SK-N-MC (cell line): ENCODE measurements at regions not wholly inside any gene's neighbourhood (a gene's known extent, or its start where the extent isn't known, plus 50 kb on each side); places are given as distances from the start of the nearest gene placed in this dataset.

Source experiments
- EZH2 ChIP-seq: fragments of 200-600 bp; sonication (generic); IDR thresholded peaks from one replicate; pipeline ENCODE4 v1.6.1; 2017; ENCODE audit warnings: antibody characterized with exemption
- FOXP2 ChIP-seq: optimal IDR thresholded peaks from 2 replicates; pipeline ENCODE3; 2011; ENCODE audit warnings: mild to moderate bottlenecking, moderate library complexity; ENCODE audit not compliant: insufficient read depth; ENCODE audit errors: extremely low read length, control extremely low read depth
- POLR2AphosphoS5 ChIP-seq: IDR thresholded peaks from 2 replicates; pipeline ENCODE4 v1.6.1; 2012; ENCODE audit warnings: mild to moderate bottlenecking, low read depth, low read length, borderline replicate concordance

- TF ChIP-seq EZH2 (no peak), POLR2AphosphoS5 (no peak), FOXP2 (no peak)
Measured at GRCh38 chr7:152504816-152505215, 69.0 kb upstream of the KMT2C start.
